ENCODE measurements at regions not wholly inside any gene's neighbourhood (a gene's known extent, or its start where the extent isn't known, plus 50 kb on each side); places are given as distances from the start of the nearest gene placed in this dataset.

- ChIA-PET CTCF (no interaction called here), POLR2A (ENCODE audit: unreplicated experiment) (no interaction called here)
- H3K36me3 ChIP-seq (ENCODE audit: low read depth): no peaks in the 10 kb centered on the region
- H3K9me2 ChIP-seq (ENCODE audit: insufficient read depth): no peaks in the 10 kb centered on the region
- H2AFZ ChIP-seq: no peak overlapping the region
- no peaks in the 10 kb centered on the region for H3F3A ChIP-seq (ENCODE audit: insufficient read depth, low read depth)
- no TSS peak for BruUV-seq (replicated peaks)
- no peak for DNase-seq
- no peaks in the 10 kb centered on the region for H4K20me1 ChIP-seq (ENCODE audit: insufficient read depth)
- H3K79me2 ChIP-seq (ENCODE audit: low read depth): no peaks in the 10 kb centered on the region
- H3K27ac ChIP-seq: no peak overlapping the region
- intact Hi-C loops (cut with micrococcal nuclease; ENCODE audit: unreplicated experiment): no loop called here
- peaks cover 61% of the 10 kb centered on the region for H3K27me3 ChIP-seq (ENCODE audit: insufficient read depth, low read depth)
- H3K4me2 ChIP-seq: no peak overlapping the region
- no peak overlapping the region for H3K4me3 ChIP-seq
- H3K4me1 ChIP-seq (replicated peaks; ENCODE audit: insufficient read depth): no peaks in the 10 kb centered on the region
- TF ChIP-seq CTCF (conservative IDR thresholded peaks at IDR 0.05) (no peak), EZH2 (IDR thresholded peaks at IDR 0.05; ENCODE audit: low read depth) (no peak)
- H3K9me3 ChIP-seq (ENCODE audit: insufficient read depth, low read depth): no peaks in the 10 kb centered on the region
Observed at GRCh38 chr7:51620706-51621105, 304.1 kb upstream of the COBL start.

GRCh38 chr7:51619880-51620279 lies 303.3 kb upstream of the COBL start:
- DNase-seq: no peak
- Histone ChIP-seq H3K4me1 (replicated peaks; ENCODE audit: insufficient read depth) (no peaks in the 10 kb centered on the region), H3F3A (ENCODE audit: insufficient read depth, low read depth) (no peaks in the 10 kb centered on the region), H3K4me3 (no peak overlapping the region), H3K79me2 (ENCODE audit: low read depth) (no peaks in the 10 kb centered on the region), H2AFZ (no peak overlapping the region), H3K4me2 (no peak overlapping the region), H3K27ac (no peak overlapping the region), H4K20me1 (ENCODE audit: insufficient read depth) (no peaks in the 10 kb centered on the region), H3K9me2 (ENCODE audit: insufficient read depth) (no peaks in the 10 kb centered on the region), H3K9me3 (ENCODE audit: insufficient read depth, low read depth) (no peaks in the 10 kb centered on the region), H3K27me3 (ENCODE audit: insufficient read depth, low read depth) (peaks cover 61% of the 10 kb centered on the region), H3K36me3 (ENCODE audit: low read depth) (no peaks in the 10 kb centered on the region)
- intact Hi-C loops (cut with micrococcal nuclease; ENCODE audit: unreplicated experiment): no loop called here
- POLR2A ChIA-PET (ENCODE audit: unreplicated experiment): no interaction called here
- TF ChIP-seq CTCF (conservative IDR thresholded peaks at IDR 0.05) (no peak), EZH2 (IDR thresholded peaks at IDR 0.05; ENCODE audit: low read depth) (no peak)
- CTCF ChIA-PET: no interaction called here
- BruUV-seq (replicated peaks): no TSS peak

- POLR2A ChIA-PET (ENCODE audit: unreplicated experiment): no interaction called here
- H4K20me1 ChIP-seq (ENCODE audit: insufficient read depth): no peaks in the 10 kb centered on the region
- no peaks in the 10 kb centered on the region for H3F3A ChIP-seq (ENCODE audit: insufficient read depth, low read depth)
- no peaks in the 10 kb centered on the region for H3K9me3 ChIP-seq (ENCODE audit: insufficient read depth, low read depth)
- H3K79me2 ChIP-seq (ENCODE audit: low read depth): no peaks in the 10 kb centered on the region
- no peak overlapping the region for H3K4me2 ChIP-seq
- H3K9me2 ChIP-seq (ENCODE audit: insufficient read depth): no peaks in the 10 kb centered on the region
- intact Hi-C loops (cut with micrococcal nuclease; ENCODE audit: unreplicated experiment): no loop called here
- no TSS peak for BruUV-seq (replicated peaks)
- no peak overlapping the region for H2AFZ ChIP-seq
- CTCF ChIA-PET: no interaction called here
- peaks cover 61% of the 10 kb centered on the region for H3K27me3 ChIP-seq (ENCODE audit: insufficient read depth, low read depth)
- TF ChIP-seq EZH2 (IDR thresholded peaks at IDR 0.05; ENCODE audit: low read depth): no peak
- no peak for TF ChIP-seq CTCF (conservative IDR thresholded peaks at IDR 0.05)
- no peaks in the 10 kb centered on the region for H3K4me1 ChIP-seq (replicated peaks; ENCODE audit: insufficient read depth)
- no peak for DNase-seq
- no peak overlapping the region for H3K4me3 ChIP-seq
- no peaks in the 10 kb centered on the region for H3K36me3 ChIP-seq (ENCODE audit: low read depth)
- H3K27ac ChIP-seq: no peak overlapping the region
Observed at GRCh38 chr7:51617686-51618085, 301.1 kb upstream of the COBL start.
